GM12878 (cell line): ENCODE measurements at regions not wholly inside any gene's neighbourhood (a gene's known extent, or its start where the extent isn't known, plus 50 kb on each side); places are given as distances from the start of the nearest gene placed in this dataset.

Experiments used
- ATAC-seq: fragments of 200-7000 bp; cut with Tn5 transposase; 3 replicates; pipeline ENCODE4 v1.9.1; 2020; ENCODE audit warnings: mild to moderate bottlenecking, moderate library complexity
- BruUV-seq: library from RNA; stranded (reverse); fragments of 400-500 nt; replicated peaks from 2 replicates; lab custom pipeline; 2021; lab: Mats Ljungman, UMichigan
- CTCF ChIA-PET: fragments of 300-600 bp; sonication (Branson Sonifier 250); formaldehyde crosslinking; extraction: SDS; loops from one replicate; lab custom pipeline; 2021; ENCODE audit warnings: inconsistent platforms; lab: Yijun Ruan, JAX
- POLR2A ChIA-PET: fragments of 350-600 bp; formaldehyde crosslinking; extraction: SDS; loops from one replicate; lab custom pipeline; 2021; ENCODE audit warnings: inconsistent platforms; lab: Charles Lee
- RAD21 ChIA-PET: fragments of 300-600 bp; sonication (Branson Sonifier 250); formaldehyde crosslinking; loops from one replicate; lab custom pipeline; 2023; ENCODE audit warnings: antibody characterized with exemption; ENCODE audit not compliant: unreplicated experiment; lab: Charles Lee
- SMC1A ChIA-PET: fragments of 300-600 bp; sonication (Branson Sonifier 250); formaldehyde crosslinking; loops from one replicate; lab custom pipeline; 2023; ENCODE audit not compliant: unreplicated experiment, uncharacterized antibody; lab: Charles Lee
- DNase-seq: peaks from one replicate; pipeline ENCODE4 v3.0.0-alpha.2; 2011; ENCODE audit warnings: low read depth, low spot score
- FAIRE-seq: peaks from 3 replicates; lab custom pipeline; 2011; peaks lifted over from hg19 to GRCh38; lab: Jason Lieb, UNC
- H2AFZ ChIP-seq: 2 replicates; pipeline ENCODE4 v1.6.0; 2011; ENCODE audit warnings: low read depth, low read length, control low read depth; ENCODE audit not compliant: control insufficient read depth
- H3K27ac ChIP-seq: 2 replicates; pipeline ENCODE4 v1.5.1; 2011; ENCODE audit warnings: control low read depth; ENCODE audit not compliant: control insufficient read depth, insufficient read depth
- H3K27me3 ChIP-seq, 2 experiments: replicated peaks in 1 of 2; 2 replicates each; pipeline versions ENCODE4 v1.6.0 to v1.6.1; 2011; ENCODE audit warnings: low read length in 1 of 2; ENCODE audit not compliant: control insufficient read depth in 2 of 2, insufficient read depth in 2 of 2
- H3K36me3 ChIP-seq, 2 experiments: 2 replicates each; pipeline ENCODE4 v1.5.1; 2011; ENCODE audit warnings: low read length in 1 of 2; ENCODE audit not compliant: control insufficient read depth in 2 of 2, insufficient read depth in 2 of 2
- H3K4me1 ChIP-seq: 2 replicates; pipeline ENCODE4 v1.6.1; 2011; ENCODE audit warnings: mild to moderate bottlenecking, low read length, moderate library complexity, mixed read lengths; ENCODE audit not compliant: control insufficient read depth, insufficient read depth
- H3K4me2 ChIP-seq: 2 replicates; pipeline ENCODE4 v1.6.0; 2011; ENCODE audit warnings: control low read depth; ENCODE audit not compliant: control insufficient read depth, insufficient read depth
- H3K4me3 ChIP-seq: fragments of 200-600 bp; sonication (generic); 2 replicates; pipeline ENCODE4 v1.5.1; 2016
- H3K79me2 ChIP-seq: 2 replicates; pipeline ENCODE4 v1.6.0; 2011; ENCODE audit warnings: low read length; ENCODE audit not compliant: control insufficient read depth, insufficient read depth
- H3K9ac ChIP-seq: 2 replicates; pipeline ENCODE4 v1.8.0; 2011; ENCODE audit warnings: low read length, control low read depth, mixed read lengths; ENCODE audit not compliant: control insufficient read depth, insufficient read depth
- H3K9me3 ChIP-seq: replicated peaks from 3 replicates; pipeline ENCODE4 v1.5.1; 2011; ENCODE audit warnings: mild to moderate bottlenecking, low read length; ENCODE audit not compliant: control insufficient read depth, insufficient read depth
- H4K20me1 ChIP-seq: 2 replicates; pipeline ENCODE4 v1.6.0; 2011; ENCODE audit not compliant: control insufficient read depth, insufficient read depth
- BCL11A ChIP-seq: IDR thresholded peaks from 2 replicates; pipeline ENCODE4 v1.6.1; 2011; ENCODE audit warnings: low read depth, low read length
- BMI1 ChIP-seq: fragments of 450-650 bp; IDR thresholded peaks from 2 replicates; pipeline ENCODE4 v1.6.1; 2016; ENCODE audit warnings: mild to moderate bottlenecking, moderate library complexity, borderline replicate concordance
- CREB1 ChIP-seq: IDR thresholded peaks from 2 replicates; pipeline ENCODE4 v1.6.1; 2012; ENCODE audit warnings: low read depth, mild to moderate bottlenecking, inconsistent platforms
- IRF4 ChIP-seq: IDR thresholded peaks from 2 replicates; pipeline ENCODE4 v1.6.1; 2011; ENCODE audit warnings: low read depth, low read length
- KLF5 ChIP-seq: fragments of 450-650 bp; IDR thresholded peaks from 2 replicates; pipeline ENCODE4 v1.6.1; 2014; ENCODE audit warnings: mild to moderate bottlenecking; ENCODE audit not compliant: partially characterized antibody
- MXI1 ChIP-seq: fragments of 150-350 bp; IDR thresholded peaks from 2 replicates; pipeline ENCODE4 v1.6.1; 2011; ENCODE audit warnings: low read depth, mild to moderate bottlenecking, inconsistent platforms, low read length, improper control_type of control experiment
- RCOR1 ChIP-seq: conservative IDR thresholded peaks from 2 replicates; pipeline ENCODE4 v1.6.1; 2012; ENCODE audit warnings: low read depth, low read length, improper control_type of control experiment
- SP1 ChIP-seq: IDR thresholded peaks from one replicate; pipeline ENCODE4 v1.6.1; 2011; ENCODE audit warnings: low read depth, low read length
- SPI1 ChIP-seq: IDR thresholded peaks from 2 replicates; pipeline ENCODE4 v1.6.1; 2011; ENCODE audit warnings: low read depth, mild to moderate bottlenecking, low read length, moderate library complexity, borderline replicate concordance; ENCODE audit not compliant: insufficient read depth
- TARDBP ChIP-seq: IDR thresholded peaks from 2 replicates; pipeline ENCODE4 v1.6.1; 2016; ENCODE audit warnings: borderline replicate concordance
- ZNF24 ChIP-seq: fragments of 450-650 bp; IDR thresholded peaks from 2 replicates; pipeline ENCODE4 v1.6.1; 2017; ENCODE audit warnings: antibody characterized with exemption, mild to moderate bottlenecking
- WGBS: methylation state at CpG from one replicate; pipeline ENCODE4 v1.1.6; 2016; ENCODE audit warnings: low lambda C conversion rate; ENCODE audit not compliant: insufficient replicate concordance, insufficient coverage; ENCODE audit errors: missing lambda C conversion rate; 5-methylcytosine and 5-hydroxymethylcytosine counted together
- in situ Hi-C: fragments of 300-500 bp; cut with MboI; formaldehyde crosslinking; loops from 9 replicates; pipeline ENCODE4 v1.14.3; 2018; ENCODE audit warnings: mixed read lengths
- intact Hi-C: fragments of 100-400 bp; cut with micrococcal nuclease; formaldehyde crosslinking; loops from one replicate; pipeline ENCODE4 v1.14.2; 2022; ENCODE audit not compliant: unreplicated experiment
- TF ChIP-seq, protein P1 (sequence below): fragments of 450-650 bp; conservative IDR thresholded peaks from 2 replicates; pipeline ENCODE4 v1.6.1; 2017; ENCODE audit warnings: mild to moderate bottlenecking, moderate library complexity
- TF ChIP-seq, protein P2 (sequence below): IDR thresholded peaks from 2 replicates; pipeline ENCODE4 v1.6.1; 2012; ENCODE audit warnings: low read depth, low read length, improper control_type of control experiment
- TF ChIP-seq, protein P3 (sequence below): fragments of 450-650 bp; IDR thresholded peaks from 2 replicates; pipeline ENCODE4 v1.6.1; 2017; ENCODE audit warnings: mild to moderate bottlenecking

DNA sequence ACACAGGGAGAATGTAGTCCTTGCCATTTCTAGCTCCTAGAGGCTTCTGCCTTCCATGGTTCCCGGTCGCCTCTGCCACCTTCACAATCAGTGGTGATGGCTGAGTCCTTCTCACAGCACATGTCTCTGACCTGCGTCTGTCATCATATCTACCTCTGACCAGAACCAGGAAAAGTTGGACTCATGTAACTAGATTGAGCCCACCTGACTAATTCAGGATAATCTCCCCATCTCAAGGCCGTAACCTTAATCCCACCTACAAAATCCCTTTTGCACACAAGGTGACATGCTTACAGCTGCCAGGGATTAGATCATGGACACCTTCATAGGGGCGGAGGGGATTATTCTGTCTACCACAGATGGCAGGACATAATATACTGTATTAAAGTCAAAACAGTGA lies 375.6 kb downstream of the ICE1 start:
- WGBS: 44% methylated on average over 5 of the region's 5 CpGs
- in situ Hi-C loops: no loop called here

More for the DNA sequence above, 375.6 kb downstream of the ICE1 start:
- POLR2A ChIA-PET: no interaction called here
- no peak overlapping the region for H3K4me2 ChIP-seq
- CTCF ChIA-PET: no interaction called here
- RAD21 ChIA-PET: no interaction called here
- H3K9ac ChIP-seq: no peak overlapping the region
- no peak overlapping the region for H2AFZ ChIP-seq
- H3K27me3 ChIP-seq: no peaks in the 10 kb centered on the region
- no peak overlapping the region for H3K4me3 ChIP-seq
- no peaks in the 10 kb centered on the region for H3K36me3 ChIP-seq
- FAIRE-seq: no peak
- no peaks in the 10 kb centered on the region for H4K20me1 ChIP-seq
- ATAC-seq: no peak
- no peak overlapping the region for H3K27ac ChIP-seq
- SMC1A ChIA-PET: interaction anchor here (1.2 kb wide), 1 partner anchor 12 kb away, joined by 4 read pairs; no protein-coding TSS in a partner anchor
- TF ChIP-seq, protein P1, sequence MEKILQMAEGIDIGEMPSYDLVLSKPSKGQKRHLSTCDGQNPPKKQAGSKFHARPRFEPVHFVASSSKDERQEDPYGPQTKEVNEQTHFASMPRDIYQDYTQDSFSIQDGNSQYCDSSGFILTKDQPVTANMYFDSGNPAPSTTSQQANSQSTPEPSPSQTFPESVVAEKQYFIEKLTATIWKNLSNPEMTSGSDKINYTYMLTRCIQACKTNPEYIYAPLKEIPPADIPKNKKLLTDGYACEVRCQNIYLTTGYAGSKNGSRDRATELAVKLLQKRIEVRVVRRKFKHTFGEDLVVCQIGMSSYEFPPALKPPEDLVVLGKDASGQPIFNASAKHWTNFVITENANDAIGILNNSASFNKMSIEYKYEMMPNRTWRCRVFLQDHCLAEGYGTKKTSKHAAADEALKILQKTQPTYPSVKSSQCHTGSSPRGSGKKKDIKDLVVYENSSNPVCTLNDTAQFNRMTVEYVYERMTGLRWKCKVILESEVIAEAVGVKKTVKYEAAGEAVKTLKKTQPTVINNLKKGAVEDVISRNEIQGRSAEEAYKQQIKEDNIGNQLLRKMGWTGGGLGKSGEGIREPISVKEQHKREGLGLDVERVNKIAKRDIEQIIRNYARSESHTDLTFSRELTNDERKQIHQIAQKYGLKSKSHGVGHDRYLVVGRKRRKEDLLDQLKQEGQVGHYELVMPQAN: no peak
- TF ChIP-seq, protein P2, sequence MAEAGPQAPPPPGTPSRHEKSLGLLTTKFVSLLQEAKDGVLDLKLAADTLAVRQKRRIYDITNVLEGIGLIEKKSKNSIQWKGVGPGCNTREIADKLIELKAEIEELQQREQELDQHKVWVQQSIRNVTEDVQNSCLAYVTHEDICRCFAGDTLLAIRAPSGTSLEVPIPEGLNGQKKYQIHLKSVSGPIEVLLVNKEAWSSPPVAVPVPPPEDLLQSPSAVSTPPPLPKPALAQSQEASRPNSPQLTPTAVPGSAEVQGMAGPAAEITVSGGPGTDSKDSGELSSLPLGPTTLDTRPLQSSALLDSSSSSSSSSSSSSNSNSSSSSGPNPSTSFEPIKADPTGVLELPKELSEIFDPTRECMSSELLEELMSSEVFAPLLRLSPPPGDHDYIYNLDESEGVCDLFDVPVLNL: no peak
- TF ChIP-seq KLF5 (no peak), BCL11A (no peak), CREB1 (no peak), RCOR1 (no peak), SPI1 (no peak), TARDBP (no peak), SP1 (no peak), BMI1 (no peak), MXI1 (no peak), IRF4 (no peak), ZNF24 (no peak)
- TF ChIP-seq, protein P3, sequence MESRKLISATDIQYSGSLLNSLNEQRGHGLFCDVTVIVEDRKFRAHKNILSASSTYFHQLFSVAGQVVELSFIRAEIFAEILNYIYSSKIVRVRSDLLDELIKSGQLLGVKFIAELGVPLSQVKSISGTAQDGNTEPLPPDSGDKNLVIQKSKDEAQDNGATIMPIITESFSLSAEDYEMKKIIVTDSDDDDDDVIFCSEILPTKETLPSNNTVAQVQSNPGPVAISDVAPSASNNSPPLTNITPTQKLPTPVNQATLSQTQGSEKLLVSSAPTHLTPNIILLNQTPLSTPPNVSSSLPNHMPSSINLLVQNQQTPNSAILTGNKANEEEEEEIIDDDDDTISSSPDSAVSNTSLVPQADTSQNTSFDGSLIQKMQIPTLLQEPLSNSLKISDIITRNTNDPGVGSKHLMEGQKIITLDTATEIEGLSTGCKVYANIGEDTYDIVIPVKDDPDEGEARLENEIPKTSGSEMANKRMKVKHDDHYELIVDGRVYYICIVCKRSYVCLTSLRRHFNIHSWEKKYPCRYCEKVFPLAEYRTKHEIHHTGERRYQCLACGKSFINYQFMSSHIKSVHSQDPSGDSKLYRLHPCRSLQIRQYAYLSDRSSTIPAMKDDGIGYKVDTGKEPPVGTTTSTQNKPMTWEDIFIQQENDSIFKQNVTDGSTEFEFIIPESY: no peak
- DNase-seq: no peak
- no peaks in the 10 kb centered on the region for H3K9me3 ChIP-seq
- H3K4me1 ChIP-seq: no peaks in the 10 kb centered on the region
- no TSS peak for BruUV-seq
- intact Hi-C loops: no loop called here
- H3K79me2 ChIP-seq: no peaks in the 10 kb centered on the region
